Ovary (tissue), 3 donors: ENCODE measurements at regions not wholly inside any gene's neighbourhood (a gene's known extent, or its start where the extent isn't known, plus 50 kb on each side); places are given as distances from the start of the nearest gene placed in this dataset.

Experiments
- CTCF ChIP-seq, 3 donors: fragments of 450-650 bp in 2 of 3; fragments of 200-600 bp in 1 of 3; IDR thresholded peaks; one replicate each; pipeline versions ENCODE4 v1.5.1 to v1.8.0; 2016 to 2022; ENCODE audit warnings: antibody characterized with exemption in 3 of 3, mild to moderate bottlenecking in 1 of 3
- EP300 ChIP-seq: sonication (generic); formaldehyde crosslinking; IDR thresholded peaks from one replicate; pipeline ENCODE4 v1.6.1; 2017; ENCODE audit warnings: antibody characterized with exemption
- POLR2A ChIP-seq: fragments of 450-650 bp; IDR thresholded peaks from one replicate; pipeline ENCODE4 v1.6.1; 2017; ENCODE audit warnings: antibody characterized with exemption, mild to moderate bottlenecking, moderate library complexity
- donor health status: DM: no; HTN: no; CAD: no.

- no peak for TF ChIP-seq CTCF (IDR thresholded peaks at IDR 0.05)
- no peak for TF ChIP-seq POLR2A
- no peak for TF ChIP-seq EP300
These were observed 190.0 kb downstream of the RTP5 start for GRCh38 chr2:242059566-242059965.
